OCI-LY7 (cell line): ENCODE measurements at regions not wholly inside any gene's neighbourhood (a gene's known extent, or its start where the extent isn't known, plus 50 kb on each side); places are given as distances from the start of the nearest gene placed in this dataset.

Experiments
- BruUV-seq: library from RNA; stranded (reverse); fragments of 400-500 nt; replicated peaks from 2 replicates; lab custom pipeline; 2021; lab: Mats Ljungman, UMichigan
- CTCF ChIA-PET: fragments of 300-600 bp; sonication (Branson Sonifier 250); formaldehyde crosslinking; loops from one replicate; lab custom pipeline; 2022; ENCODE audit warnings: antibody characterized with exemption; ENCODE audit not compliant: unreplicated experiment; lab: Charles Lee
- POLR2A ChIA-PET: fragments of 300-600 bp; sonication (Branson Sonifier 250); formaldehyde crosslinking; loops from one replicate; lab custom pipeline; 2022; ENCODE audit warnings: antibody characterized with exemption; lab: Charles Lee
- DNase-seq: peaks from one replicate; pipeline ENCODE4 v3.0.0-alpha.2; 2015; ENCODE audit warnings: low spot score
- H2AFZ ChIP-seq: fragments of 200-600 bp; sonication (generic), shearing (Covaris generic); 2 replicates; pipeline ENCODE4 v1.6.1; 2014; ENCODE audit warnings: mild to moderate bottlenecking, antibody characterized with exemption, low read length, moderate library complexity
- H3K27ac ChIP-seq: fragments of 200-600 bp; sonication (generic); 2 replicates; pipeline ENCODE4 v1.5.1; 2014; ENCODE audit warnings: mixed run types, low read depth, mild to moderate bottlenecking, moderate library complexity, low read length, inconsistent platforms; ENCODE audit not compliant: poor library complexity, severe bottlenecking
- H3K36me3 ChIP-seq: fragments of 200-600 bp; sonication (generic); 2 replicates; pipeline ENCODE4 v1.6.1; 2014; ENCODE audit warnings: mild to moderate bottlenecking, antibody characterized with exemption, low read length, moderate library complexity, mixed read lengths; ENCODE audit not compliant: insufficient read depth
- H3K4me1 ChIP-seq: fragments of 200-600 bp; sonication (generic); 2 replicates; pipeline ENCODE4 v1.5.1; 2014; ENCODE audit warnings: mild to moderate bottlenecking, low read length; ENCODE audit not compliant: insufficient read depth, poor library complexity, severe bottlenecking
- H3K4me2 ChIP-seq: fragments of 200-600 bp; sonication (generic); 2 replicates; pipeline ENCODE4 v1.6.1; 2014; ENCODE audit warnings: mild to moderate bottlenecking, low read length
- H3K4me3 ChIP-seq: fragments of 200-600 bp; sonication (generic); 2 replicates; pipeline ENCODE4 v1.5.1; 2014; ENCODE audit warnings: mild to moderate bottlenecking, low read depth, low read length; ENCODE audit not compliant: poor library complexity, severe bottlenecking
- H3K79me2 ChIP-seq: fragments of 200-600 bp; sonication (generic); 2 replicates; pipeline ENCODE4 v1.6.1; 2016; ENCODE audit warnings: low read depth, mild to moderate bottlenecking, low read length, moderate library complexity, mixed read lengths; ENCODE audit not compliant: insufficient read depth
- H3K9me2 ChIP-seq: fragments of 200-600 bp; sonication (generic); 2 replicates; pipeline ENCODE4 v1.6.1; 2016; ENCODE audit warnings: mild to moderate bottlenecking, low read length, mixed read lengths; ENCODE audit not compliant: insufficient read depth
- H3K9me3 ChIP-seq: fragments of 200-600 bp; sonication (generic); 2 replicates; pipeline ENCODE4 v1.6.1; 2014; ENCODE audit warnings: mild to moderate bottlenecking, mixed run types, low read length, mixed read lengths
- H4K20me1 ChIP-seq: fragments of 200-600 bp; sonication (generic); 2 replicates; pipeline ENCODE4 v1.6.1; 2014; ENCODE audit warnings: mild to moderate bottlenecking, antibody characterized with exemption, low read length, moderate library complexity, mixed read lengths; ENCODE audit not compliant: insufficient read depth
- CTCF ChIP-seq: fragments of 200-600 bp; sonication (generic); conservative IDR thresholded peaks from 2 replicates; pipeline ENCODE4 v1.5.1; 2014; ENCODE audit warnings: mild to moderate bottlenecking, antibody characterized with exemption, low read length, moderate library complexity, mixed read lengths
- EZH2phosphoT487 ChIP-seq: fragments of 200-600 bp; sonication (generic); IDR thresholded peaks from 2 replicates; pipeline ENCODE4 v1.6.1; 2018; ENCODE audit warnings: low read depth, borderline replicate concordance, mild to moderate bottlenecking, mixed run types, antibody characterized with exemption, low read length, moderate library complexity, mixed read lengths
- intact Hi-C: fragments of 100-400 bp; cut with micrococcal nuclease; formaldehyde crosslinking; loops from one replicate; pipeline ENCODE4 v1.10.0; 2022; ENCODE audit not compliant: unreplicated experiment

GRCh38 chr16:61030616-61031015, 1005.6 kb downstream of the CDH8 start:
- Histone ChIP-seq H3K9me3 (no peaks in the 10 kb centered on the region), H4K20me1 (no peaks in the 10 kb centered on the region), H3K4me2 (no peak overlapping the region), H3K9me2 (no peaks in the 10 kb centered on the region), H2AFZ (no peak overlapping the region), H3K79me2 (no peaks in the 10 kb centered on the region), H3K36me3 (no peaks in the 10 kb centered on the region), H3K4me1 (no peaks in the 10 kb centered on the region), H3K4me3 (no peak overlapping the region), H3K27ac (no peak overlapping the region)
- ChIA-PET POLR2A (no interaction called here), CTCF (no interaction called here)
- intact Hi-C loops, result no loop called here
- no peak for TF ChIP-seq CTCF
- BruUV-seq, result no TSS peak
- no peak for DNase-seq

GRCh38 chr16:61024180-61024900, 1011.9 kb downstream of the CDH8 start:
- no peak overlapping the region for H3K4me2 ChIP-seq
- H3K79me2 ChIP-seq, result no peaks in the 10 kb centered on the region
- no peaks in the 10 kb centered on the region for H3K4me1 ChIP-seq
- no TSS peak for BruUV-seq
- H4K20me1 ChIP-seq, result no peaks in the 10 kb centered on the region
- intact Hi-C loops, result no loop called here
- CTCF ChIA-PET, result no interaction called here
- no peaks in the 10 kb centered on the region for H3K36me3 ChIP-seq
- H3K4me3 ChIP-seq, result no peak overlapping the region
- TF ChIP-seq EZH2phosphoT487, result no peak
- no peak for TF ChIP-seq CTCF
- no peaks in the 10 kb centered on the region for H3K9me2 ChIP-seq
- H3K9me3 ChIP-seq, result no peaks in the 10 kb centered on the region
- POLR2A ChIA-PET, result no interaction called here
- no peak for DNase-seq
- no peak overlapping the region for H3K27ac ChIP-seq
- H2AFZ ChIP-seq, result no peak overlapping the region

- H4K20me1 ChIP-seq, result no peaks in the 10 kb centered on the region
- H3K9me3 ChIP-seq, result no peaks in the 10 kb centered on the region
- DNase-seq, result peak; percentile 11
- intact Hi-C loops, result no loop called here
- ChIA-PET CTCF (no interaction called here), POLR2A (no interaction called here)
- H2AFZ ChIP-seq, result no peak overlapping the region
- no peaks in the 10 kb centered on the region for H3K79me2 ChIP-seq
- H3K4me2 ChIP-seq, result no peak overlapping the region
- TF ChIP-seq EZH2phosphoT487 (no peak), CTCF (peak; percentile 62)
- H3K36me3 ChIP-seq, result no peaks in the 10 kb centered on the region
- BruUV-seq, result no TSS peak
- H3K9me2 ChIP-seq, result no peaks in the 10 kb centered on the region
- no peak overlapping the region for H3K27ac ChIP-seq
- H3K4me3 ChIP-seq, result no peak overlapping the region
- no peaks in the 10 kb centered on the region for H3K4me1 ChIP-seq
Measured at GRCh38 chr16:61014869-61015268, 1021.4 kb downstream of the CDH8 start.
